ENCODE measurements at regions not wholly inside any gene's neighbourhood (a gene's known extent, or its start where the extent isn't known, plus 50 kb on each side); places are given as distances from the start of the nearest gene placed in this dataset.

DNA sequence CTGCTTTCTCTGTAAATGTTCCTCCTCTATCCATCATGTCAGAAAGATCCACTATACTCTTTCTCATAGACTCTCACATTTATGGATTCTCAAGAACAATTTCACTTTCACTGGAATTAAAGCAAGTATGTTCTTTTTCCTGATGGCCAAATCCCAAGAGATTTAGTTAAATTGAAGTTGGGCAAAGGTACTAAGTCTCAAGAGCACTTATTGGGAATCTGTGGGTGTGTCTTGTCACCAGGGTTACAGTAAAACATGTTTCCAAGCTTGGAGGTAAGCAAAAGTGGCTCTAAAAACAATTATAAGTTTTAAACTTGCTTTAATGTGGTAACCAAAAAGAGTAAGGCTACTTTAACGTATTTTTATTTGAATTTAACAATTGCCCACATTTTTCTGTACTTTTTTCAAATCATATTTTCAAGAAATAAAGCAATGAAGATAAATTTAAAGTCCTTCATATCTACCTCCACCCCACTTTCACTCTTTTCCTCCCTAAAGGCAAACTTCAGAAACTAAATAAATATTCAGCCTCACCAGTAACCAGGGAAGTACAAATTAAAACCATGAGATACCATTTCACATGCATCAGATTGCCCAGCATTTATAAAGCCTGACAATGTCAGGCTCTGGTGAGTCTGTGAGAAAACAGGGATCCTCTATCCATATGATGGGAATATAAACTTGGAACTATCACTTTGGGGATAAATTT lies 387.4 kb downstream of the CETN3 start:
- no peak for DNase-seq
- no peak overlapping the region for H3K4me3 ChIP-seq (ENCODE audit: low read length)

DNA sequence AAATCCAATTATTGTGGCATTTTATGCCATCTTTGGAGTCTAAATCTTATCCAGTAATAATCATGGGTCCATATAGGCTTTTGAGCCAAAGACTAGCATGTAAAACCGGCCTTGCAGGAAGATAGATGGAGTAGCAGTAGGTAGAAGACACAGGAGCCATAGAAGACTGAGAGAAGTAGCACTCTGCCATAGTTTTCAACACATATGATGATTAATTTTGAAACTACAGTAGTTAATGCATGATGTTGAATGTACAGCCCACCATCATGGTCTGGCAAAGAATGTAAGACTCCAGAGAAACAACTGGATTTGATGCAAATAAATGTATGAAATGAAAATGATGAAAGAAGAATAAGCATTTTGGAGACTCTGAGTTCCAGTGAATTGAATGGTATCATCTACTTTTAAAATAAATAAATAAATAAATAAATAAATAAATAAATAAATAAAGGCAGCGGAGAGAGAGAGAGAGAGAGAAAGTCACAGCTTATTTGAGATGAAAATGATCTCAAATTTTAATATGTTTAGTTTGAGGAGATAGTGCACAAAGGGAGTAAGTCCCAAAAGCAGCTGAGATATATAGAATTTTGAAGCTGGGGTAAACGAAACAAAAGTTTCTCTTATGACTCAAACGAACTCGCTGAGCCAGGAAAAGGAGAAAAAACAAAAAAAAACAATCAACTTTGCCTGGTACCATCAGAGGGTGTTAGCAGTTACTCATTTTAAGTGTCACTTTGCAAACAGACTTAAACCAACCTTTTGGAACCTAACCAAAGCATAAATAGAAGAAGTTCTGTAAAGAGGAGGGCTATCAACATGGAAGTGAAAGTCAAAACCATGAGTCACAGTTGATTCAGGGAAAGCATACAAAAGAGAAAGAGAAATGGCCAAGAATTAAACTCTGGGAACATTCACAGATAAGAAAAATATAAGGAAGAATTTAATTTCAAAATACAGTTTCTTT lies 388.7 kb downstream of the CETN3 start:
- no peak overlapping the region for H3K9ac ChIP-seq (ENCODE audit: low read length)
- DNase-seq, result peak; percentile 43
- no peak overlapping the region for H3K4me3 ChIP-seq (ENCODE audit: low read length)
- H3K4me2 ChIP-seq (ENCODE audit: low read depth, low read length, poor library complexity, severe bottlenecking), result no peak overlapping the region
- no peaks in the 10 kb centered on the region for H3K27me3 ChIP-seq (ENCODE audit: low read length)
- 0 out of 2 replicates have a peak, but pooled peaks cover 2% of the 10 kb centered on the region for H3K4me1 ChIP-seq (ENCODE audit: low read length)
- no peaks in the 10 kb centered on the region for H4K20me1 ChIP-seq (ENCODE audit: insufficient read depth, low read depth, low read length)
- H2AFZ ChIP-seq (ENCODE audit: low read length), result no peak overlapping the region
- H3K9me2 ChIP-seq (replicated peaks; ENCODE audit: insufficient read depth, low read length), result no peaks in the 10 kb centered on the region
- no peak overlapping the region for H3K27ac ChIP-seq (ENCODE audit: low read length)
- no peaks in the 10 kb centered on the region for H3K36me3 ChIP-seq (ENCODE audit: insufficient read depth, low read length)
- no peaks in the 10 kb centered on the region for H3K79me2 ChIP-seq (ENCODE audit: low read length)
- H3K9me3 ChIP-seq (ENCODE audit: low read length), result no peaks in the 10 kb centered on the region

More for the DNA sequence above, 387.4 kb downstream of the CETN3 start:
- Histone ChIP-seq H2AFZ (ENCODE audit: low read length) (no peak overlapping the region), H3K9me3 (ENCODE audit: low read length) (no peaks in the 10 kb centered on the region), H3K79me2 (ENCODE audit: low read length) (no peaks in the 10 kb centered on the region), H3K4me1 (ENCODE audit: low read length) (0 out of 2 replicates have a peak, but pooled peaks cover 2% of the 10 kb centered on the region), H3K27ac (ENCODE audit: low read length) (no peak overlapping the region), H3K9ac (ENCODE audit: low read length) (no peak overlapping the region), H3K4me2 (ENCODE audit: low read depth, low read length, poor library complexity, severe bottlenecking) (no peak overlapping the region), H3K27me3 (ENCODE audit: low read length) (no peaks in the 10 kb centered on the region), H3K9me2 (replicated peaks; ENCODE audit: insufficient read depth, low read length) (no peaks in the 10 kb centered on the region), H4K20me1 (ENCODE audit: insufficient read depth, low read depth, low read length) (no peaks in the 10 kb centered on the region), H3K36me3 (ENCODE audit: insufficient read depth, low read length) (no peaks in the 10 kb centered on the region)

- Histone ChIP-seq H3K4me2 (ENCODE audit: low read depth, low read length, poor library complexity, severe bottlenecking) (no peak overlapping the region), H3K9ac (ENCODE audit: low read length) (no peak overlapping the region), H3K4me1 (ENCODE audit: low read length) (0 out of 2 replicates have a peak, but pooled peaks cover 2% of the 10 kb centered on the region), H2AFZ (ENCODE audit: low read length) (no peak overlapping the region), H3K27me3 (ENCODE audit: low read length) (no peaks in the 10 kb centered on the region), H3K4me3 (ENCODE audit: low read length) (no peak overlapping the region), H3K79me2 (ENCODE audit: low read length) (no peaks in the 10 kb centered on the region), H3K27ac (ENCODE audit: low read length) (no peak overlapping the region), H3K9me3 (ENCODE audit: low read length) (no peaks in the 10 kb centered on the region), H3K9me2 (replicated peaks; ENCODE audit: insufficient read depth, low read length) (no peaks in the 10 kb centered on the region), H4K20me1 (ENCODE audit: insufficient read depth, low read depth, low read length) (no peaks in the 10 kb centered on the region), H3K36me3 (ENCODE audit: insufficient read depth, low read length) (no peaks in the 10 kb centered on the region)
- no peak for DNase-seq
Measured at GRCh38 chr5:90017239-90017638, 392.3 kb downstream of the CETN3 start.

GRCh38 chr5:90015584-90016018 lies 394.0 kb downstream of the CETN3 start:
- no peak overlapping the region for H3K4me2 ChIP-seq (ENCODE audit: low read depth, low read length, poor library complexity, severe bottlenecking)
- no peak overlapping the region for H3K27ac ChIP-seq (ENCODE audit: low read length)
- DNase-seq, result no peak

DNA sequence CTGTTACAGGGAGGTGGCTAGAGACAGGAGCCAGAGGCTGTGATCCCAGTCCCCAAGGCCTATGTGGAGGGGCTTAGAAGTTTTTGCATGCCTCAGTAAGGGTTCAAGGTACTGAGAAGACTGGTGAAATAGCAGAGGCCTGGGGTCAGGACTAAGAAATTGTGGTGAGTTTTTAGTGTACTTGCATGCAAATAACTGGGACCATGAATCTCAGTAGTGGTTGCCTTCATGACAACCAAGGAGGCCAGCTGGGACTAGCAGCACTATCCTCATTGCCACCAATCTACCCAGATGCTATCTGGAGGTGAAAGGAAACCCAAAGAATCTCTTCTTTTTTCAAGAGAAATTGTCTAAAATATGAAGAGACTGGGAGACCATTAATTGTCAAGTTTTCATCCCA lies 395.1 kb downstream of the CETN3 start:
- no peaks in the 10 kb centered on the region for H3K79me2 ChIP-seq (ENCODE audit: low read length)
- no peaks in the 10 kb centered on the region for H4K20me1 ChIP-seq (ENCODE audit: insufficient read depth, low read depth, low read length)
- H3K36me3 ChIP-seq (ENCODE audit: insufficient read depth, low read length), result no peaks in the 10 kb centered on the region
- no peaks in the 10 kb centered on the region for H3K4me1 ChIP-seq (ENCODE audit: low read length)
- no peak overlapping the region for H3K9ac ChIP-seq (ENCODE audit: low read length)
- H3K27me3 ChIP-seq (ENCODE audit: low read length), result no peaks in the 10 kb centered on the region
- no peaks in the 10 kb centered on the region for H3K9me3 ChIP-seq (ENCODE audit: low read length)
- H2AFZ ChIP-seq (ENCODE audit: low read length), result no peak overlapping the region
- H3K4me3 ChIP-seq (ENCODE audit: low read length), result no peak overlapping the region
- DNase-seq, result no peak
- no peak overlapping the region for H3K27ac ChIP-seq (ENCODE audit: low read length)
- H3K9me2 ChIP-seq (replicated peaks; ENCODE audit: insufficient read depth, low read length), result no peaks in the 10 kb centered on the region
- no peak overlapping the region for H3K4me2 ChIP-seq (ENCODE audit: low read depth, low read length, poor library complexity, severe bottlenecking)

More at GRCh38 chr5:90015584-90016018, 394.0 kb downstream of the CETN3 start:
- H3K4me3 ChIP-seq (ENCODE audit: low read length), result no peak overlapping the region
- H3K79me2 ChIP-seq (ENCODE audit: low read length), result no peaks in the 10 kb centered on the region
- no peaks in the 10 kb centered on the region for H3K4me1 ChIP-seq (ENCODE audit: low read length)
- H3K9ac ChIP-seq (ENCODE audit: low read length), result no peak overlapping the region
- H3K9me2 ChIP-seq (replicated peaks; ENCODE audit: insufficient read depth, low read length), result no peaks in the 10 kb centered on the region
- no peak overlapping the region for H2AFZ ChIP-seq (ENCODE audit: low read length)
- H3K27me3 ChIP-seq (ENCODE audit: low read length), result no peaks in the 10 kb centered on the region
- no peaks in the 10 kb centered on the region for H3K36me3 ChIP-seq (ENCODE audit: insufficient read depth, low read length)
- H3K9me3 ChIP-seq (ENCODE audit: low read length), result no peaks in the 10 kb centered on the region
- H4K20me1 ChIP-seq (ENCODE audit: insufficient read depth, low read depth, low read length), result no peaks in the 10 kb centered on the region

DNA sequence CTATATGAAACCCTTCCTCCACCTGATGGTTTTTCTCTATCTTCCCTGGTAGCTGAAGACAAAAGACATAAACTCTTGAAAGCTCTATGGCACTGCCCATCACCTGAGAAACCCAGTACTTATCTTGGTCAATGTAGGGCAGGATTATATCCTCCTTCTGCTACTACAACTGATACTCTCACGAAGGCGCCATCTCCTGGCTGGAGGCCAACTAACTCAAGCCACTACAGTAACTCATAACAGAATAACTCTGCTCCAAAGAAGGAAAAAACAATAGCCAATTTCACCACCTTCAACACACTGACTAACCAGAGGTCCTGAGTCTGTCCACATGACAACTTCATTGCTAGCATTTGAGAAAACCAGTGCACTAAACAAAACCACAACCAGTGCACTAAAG lies 409.2 kb downstream of the CETN3 start:
- Histone ChIP-seq H3K4me1 (ENCODE audit: low read length) (no peaks in the 10 kb centered on the region), H3K36me3 (ENCODE audit: insufficient read depth, low read length) (no peaks in the 10 kb centered on the region)
- peak; percentile 59 for DNase-seq

DNA sequence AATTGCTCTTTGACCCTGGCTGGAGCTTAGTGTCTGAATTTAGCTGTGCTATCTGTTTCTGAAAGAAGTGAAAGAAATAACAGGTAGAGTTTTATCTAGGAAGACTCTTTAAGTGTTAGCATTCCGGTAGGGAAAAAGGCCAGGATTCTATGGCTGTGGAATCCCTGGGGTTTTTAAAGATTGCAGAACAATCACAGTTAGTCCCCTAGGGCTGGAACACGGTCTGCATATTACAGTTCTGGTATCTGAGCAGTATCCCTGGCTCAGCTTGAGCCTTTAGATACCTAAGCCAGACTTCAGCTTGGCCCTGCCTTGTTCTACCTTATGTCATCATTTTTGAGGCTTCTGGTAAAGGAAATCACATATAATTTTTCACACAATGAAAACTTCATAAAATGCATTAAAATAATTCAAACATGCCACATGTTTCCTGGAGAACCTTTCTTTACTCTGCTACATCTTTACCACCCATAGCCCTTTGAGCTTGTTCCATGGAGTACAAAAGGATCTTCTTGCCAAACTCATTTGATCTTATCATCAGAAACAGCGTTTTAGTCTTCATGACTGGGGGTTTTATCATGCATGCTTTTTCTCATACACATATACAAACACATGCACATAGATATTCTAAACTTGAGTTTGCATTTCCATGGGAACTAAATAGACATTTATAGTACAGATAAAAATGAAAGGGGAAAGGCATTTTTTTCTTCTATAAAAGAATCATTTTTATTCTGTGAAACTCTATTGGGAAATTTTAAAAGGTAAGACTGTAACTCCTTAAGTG lies 410.8 kb downstream of the CETN3 start:
- no peak overlapping the region for H3K4me2 ChIP-seq (ENCODE audit: low read depth, low read length, poor library complexity, severe bottlenecking)
- no peak overlapping the region for H3K4me3 ChIP-seq (ENCODE audit: low read length)
- H3K4me1 ChIP-seq (ENCODE audit: low read length), result no peaks in the 10 kb centered on the region

More for the DNA sequence above, 409.2 kb downstream of the CETN3 start:
- no peak overlapping the region for H3K4me3 ChIP-seq (ENCODE audit: low read length)
- no peak overlapping the region for H3K27ac ChIP-seq (ENCODE audit: low read length)
- H3K9me2 ChIP-seq (replicated peaks; ENCODE audit: insufficient read depth, low read length), result 0 out of 2 replicates have a peak, but pooled peaks cover 3% of the 10 kb centered on the region
- no peak overlapping the region for H2AFZ ChIP-seq (ENCODE audit: low read length)
- H3K4me2 ChIP-seq (ENCODE audit: low read depth, low read length, poor library complexity, severe bottlenecking), result no peak overlapping the region
- no peaks in the 10 kb centered on the region for H4K20me1 ChIP-seq (ENCODE audit: insufficient read depth, low read depth, low read length)
- H3K27me3 ChIP-seq (ENCODE audit: low read length), result no peaks in the 10 kb centered on the region
- H3K9me3 ChIP-seq (ENCODE audit: low read length), result no peaks in the 10 kb centered on the region
- no peaks in the 10 kb centered on the region for H3K79me2 ChIP-seq (ENCODE audit: low read length)
- no peak overlapping the region for H3K9ac ChIP-seq (ENCODE audit: low read length)

More for the DNA sequence above, 410.8 kb downstream of the CETN3 start:
- Histone ChIP-seq H3K9me3 (ENCODE audit: low read length) (no peaks in the 10 kb centered on the region), H3K27me3 (ENCODE audit: low read length) (no peaks in the 10 kb centered on the region), H3K36me3 (ENCODE audit: insufficient read depth, low read length) (no peaks in the 10 kb centered on the region), H3K79me2 (ENCODE audit: low read length) (no peaks in the 10 kb centered on the region), H3K9me2 (replicated peaks; ENCODE audit: insufficient read depth, low read length) (0 out of 2 replicates have a peak, but pooled peaks cover 4% of the 10 kb centered on the region), H4K20me1 (ENCODE audit: insufficient read depth, low read depth, low read length) (no peaks in the 10 kb centered on the region), H2AFZ (ENCODE audit: low read length) (no peak overlapping the region), H3K27ac (ENCODE audit: low read length) (no peak overlapping the region), H3K9ac (ENCODE audit: low read length) (no peak overlapping the region)
- no peak for DNase-seq

All from Karpas-422 (cell line).